ENCODE measurements at regions not wholly inside any gene's neighbourhood (a gene's known extent, or its start where the extent isn't known, plus 50 kb on each side); places are given as distances from the start of the nearest gene placed in this dataset.

DNA sequence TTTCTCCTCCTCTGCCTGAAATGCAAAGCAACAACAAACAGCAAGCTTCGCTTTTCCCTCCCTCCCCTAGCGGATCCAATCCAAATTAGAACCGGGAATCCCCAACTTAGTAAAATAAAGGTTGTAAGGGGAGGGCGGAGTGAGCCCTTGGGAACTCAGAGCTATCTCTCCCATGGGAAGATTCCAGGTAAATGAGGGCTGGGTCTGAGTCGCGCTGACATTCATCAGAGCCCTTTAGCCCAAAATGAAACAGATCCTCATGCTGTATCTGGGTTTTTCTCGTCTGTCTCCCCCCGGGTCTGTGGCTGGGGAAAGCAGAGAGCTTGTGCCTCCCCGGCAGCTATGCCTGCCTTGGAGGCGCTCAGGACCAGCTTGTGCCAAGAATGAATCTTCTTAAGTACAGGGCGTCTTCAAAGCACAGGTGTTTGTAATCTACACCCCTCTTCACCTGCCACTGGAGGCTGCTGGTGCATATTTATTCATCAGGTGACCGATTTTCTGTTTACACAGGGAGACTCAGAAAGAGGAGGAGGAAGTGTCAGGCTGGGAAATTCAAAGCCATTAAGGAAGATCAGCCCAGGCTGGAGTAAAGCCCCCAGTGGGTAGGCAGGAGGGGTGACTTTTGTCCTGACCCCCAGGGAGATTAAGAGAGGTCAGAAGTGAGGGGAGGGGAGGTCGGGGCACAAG lies 55.0 kb upstream of the GSE1 start:
- Histone ChIP-seq H3K27me3 (no peaks in the 10 kb centered on the region), H3K4me3 (peak overlapping the region; percentile 94), H3K4me1 (ENCODE audit: low read depth) (peaks cover 36% of the 10 kb centered on the region), H3K9me3 (ENCODE audit: low read depth) (no peaks in the 10 kb centered on the region), H3K36me3 (no peaks in the 10 kb centered on the region), H3K27ac (peak overlapping the region; percentile 93)
- no peak for DNase-seq (ENCODE audit: low read depth in 1 of 2, low spot score in 1 of 2)
- no peak for TF ChIP-seq CTCF (IDR thresholded peaks at IDR 0.05; ENCODE audit: low read depth, low read length)

DNA sequence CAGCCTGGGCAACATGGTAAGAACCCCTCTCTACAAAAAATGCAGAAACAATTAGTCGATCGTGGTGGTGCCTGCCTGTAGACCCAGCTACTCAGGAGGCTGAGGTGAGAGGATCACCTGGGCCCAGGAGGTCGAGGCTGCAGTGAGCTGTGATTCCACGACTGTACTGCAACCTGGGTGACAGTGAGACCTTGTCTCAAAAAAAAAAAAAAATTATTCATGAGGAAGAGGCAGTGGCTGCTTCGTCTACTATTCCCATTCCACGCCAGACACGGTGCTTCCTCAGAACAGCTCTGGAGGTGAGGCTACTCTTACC lies 52.2 kb upstream of the GSE1 start:
- TF ChIP-seq CTCF (IDR thresholded peaks at IDR 0.05; ENCODE audit: low read depth, low read length) = no peak
- Histone ChIP-seq H3K27me3 (no peaks in the 10 kb centered on the region), H3K4me1 (ENCODE audit: low read depth) (peaks cover 47% of the 10 kb centered on the region), H3K36me3 (no peaks in the 10 kb centered on the region), H3K4me3 (no peak overlapping the region), H3K9me3 (ENCODE audit: low read depth) (no peaks in the 10 kb centered on the region), H3K27ac (peak overlapping the region; percentile 85)
- DNase-seq (ENCODE audit: low read depth in 1 of 2, low spot score in 1 of 2) = no peak

DNA sequence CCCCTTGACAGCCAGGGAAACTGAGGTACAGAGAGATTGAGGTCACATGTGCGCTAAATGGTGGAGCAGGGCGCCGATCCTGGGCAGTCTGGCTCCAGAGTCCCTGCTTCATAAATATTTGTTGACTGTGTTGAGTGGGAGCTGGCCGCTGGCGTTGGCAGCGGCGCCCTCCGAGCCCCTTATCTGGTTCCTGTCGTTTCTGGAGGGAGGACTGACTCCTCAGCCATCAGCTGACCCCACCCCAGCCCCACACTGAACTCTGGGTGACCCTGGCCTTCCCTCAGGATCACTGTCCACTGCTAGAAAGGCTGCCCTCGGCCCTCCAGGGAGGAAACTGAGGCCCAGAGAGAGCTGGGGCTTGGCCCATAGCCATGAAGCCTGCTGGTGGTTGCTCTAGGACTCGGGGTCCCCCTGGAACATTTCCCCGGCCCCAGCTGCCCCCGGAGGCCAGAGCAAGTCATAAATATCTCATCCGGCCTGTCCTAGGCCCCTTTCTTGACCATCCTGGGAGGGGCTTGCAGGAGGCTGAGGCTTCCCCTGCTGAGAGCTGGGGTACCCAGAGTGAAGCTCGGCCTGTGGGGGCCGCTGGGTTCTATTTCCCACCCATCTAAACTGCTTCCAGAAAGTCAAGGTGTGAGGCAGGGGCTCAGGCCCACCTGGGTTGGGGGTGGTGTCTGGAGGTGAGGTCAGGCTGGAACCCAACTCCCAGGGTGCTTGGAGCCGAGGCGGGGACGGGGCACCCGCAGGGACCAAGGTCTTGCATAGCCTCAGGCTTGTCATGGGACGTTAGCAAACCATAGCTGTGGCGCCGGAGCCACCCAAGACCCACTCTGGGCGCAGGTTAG lies 51.7 kb upstream of the GSE1 start:
- Histone ChIP-seq H3K27ac (peak overlapping the region; percentile 85), H3K36me3 (no peaks in the 10 kb centered on the region), H3K4me1 (ENCODE audit: low read depth) (peaks cover 53% of the 10 kb centered on the region), H3K27me3 (no peaks in the 10 kb centered on the region), H3K4me3 (no peak overlapping the region), H3K9me3 (ENCODE audit: low read depth) (no peaks in the 10 kb centered on the region)
- no peak for TF ChIP-seq CTCF (IDR thresholded peaks at IDR 0.05; ENCODE audit: low read depth, low read length)
- DNase-seq (ENCODE audit: low read depth in 1 of 2, low spot score in 1 of 2) = peak in 1 of 2 donors; percentile 77

GRCh38 chr16:85562093-85562786 lies 50.9 kb upstream of the GSE1 start:
- no peak overlapping the region for H3K4me3 ChIP-seq
- H3K36me3 ChIP-seq = no peaks in the 10 kb centered on the region
- H3K27ac ChIP-seq = peak overlapping the region; percentile 85
- no peak for TF ChIP-seq CTCF (IDR thresholded peaks at IDR 0.05; ENCODE audit: low read depth, low read length)
- no peaks in the 10 kb centered on the region for H3K27me3 ChIP-seq
- DNase-seq (ENCODE audit: low read depth in 1 of 2, low spot score in 1 of 2) = no peak
- H3K4me1 ChIP-seq (ENCODE audit: low read depth) = peaks cover 58% of the 10 kb centered on the region
- H3K9me3 ChIP-seq (ENCODE audit: low read depth) = no peaks in the 10 kb centered on the region

- H3K4me3 ChIP-seq = no peak overlapping the region
- H3K27ac ChIP-seq = peak overlapping the region; percentile 85
- DNase-seq (ENCODE audit: low read depth in 1 of 2, low spot score in 1 of 2) = no peak
- no peaks in the 10 kb centered on the region for H3K36me3 ChIP-seq
- peaks cover 53% of the 10 kb centered on the region for H3K4me1 ChIP-seq (ENCODE audit: low read depth)
- H3K9me3 ChIP-seq (ENCODE audit: low read depth) = no peaks in the 10 kb centered on the region
- no peaks in the 10 kb centered on the region for H3K27me3 ChIP-seq
- no peak for TF ChIP-seq CTCF (IDR thresholded peaks at IDR 0.05; ENCODE audit: low read depth, low read length)
These were observed 50.1 kb upstream of the GSE1 start for GRCh38 chr16:85563034-85563433.
